HG03457 (cell line): ENCODE measurements at regions not wholly inside any gene's neighbourhood (a gene's known extent, or its start where the extent isn't known, plus 50 kb on each side); places are given as distances from the start of the nearest gene placed in this dataset.

ENCODE experiments used
- ATAC-seq: cut with Tn5 transposase; IDR thresholded peaks from one replicate; pipeline ENCODE4 v1.9.1; 2021; ENCODE audit warnings: moderate number of reproducible peaks; ENCODE audit not compliant: unreplicated experiment

DNA sequence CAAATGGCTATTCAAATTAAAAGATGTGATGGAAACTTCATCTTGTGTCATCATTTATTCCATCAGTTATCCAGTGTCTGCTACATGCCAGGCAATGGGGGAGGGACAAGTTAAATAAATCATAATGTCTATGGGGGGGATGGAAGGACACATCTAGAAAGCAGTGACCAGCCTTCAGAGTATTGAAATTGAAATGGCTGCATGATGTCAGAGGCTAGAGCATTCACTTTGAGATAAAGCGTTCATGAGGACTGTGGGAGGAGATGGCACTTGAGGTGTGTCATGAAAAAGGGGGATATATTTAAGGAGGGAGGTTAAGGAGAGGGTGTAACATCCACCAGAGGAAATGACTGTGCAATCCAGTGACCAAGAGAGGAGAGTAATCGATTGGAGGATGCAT is 50.6 kb downstream of the SLIT2 start:
- ATAC-seq: no peak

DNA sequence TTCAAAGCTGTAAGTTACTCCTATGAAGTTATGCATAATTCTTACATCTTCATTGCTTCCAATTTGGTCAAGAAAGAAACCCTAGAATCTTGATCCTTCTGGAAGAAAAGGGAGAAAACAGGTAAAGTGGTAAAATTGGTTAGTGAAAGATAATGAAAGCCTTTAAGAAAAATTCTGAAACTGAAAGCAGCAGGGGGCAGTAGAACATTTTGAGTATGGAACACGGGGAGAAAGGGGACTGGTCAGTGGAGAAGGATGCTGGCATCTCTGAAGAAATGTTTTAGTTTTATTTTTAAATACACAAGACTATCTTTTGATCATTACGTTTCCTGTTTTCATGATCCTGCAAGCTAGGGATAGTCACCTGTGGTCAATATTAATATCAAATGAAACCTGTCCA is 54.3 kb downstream of the SLIT2 start:
- ATAC-seq: no peak

DNA sequence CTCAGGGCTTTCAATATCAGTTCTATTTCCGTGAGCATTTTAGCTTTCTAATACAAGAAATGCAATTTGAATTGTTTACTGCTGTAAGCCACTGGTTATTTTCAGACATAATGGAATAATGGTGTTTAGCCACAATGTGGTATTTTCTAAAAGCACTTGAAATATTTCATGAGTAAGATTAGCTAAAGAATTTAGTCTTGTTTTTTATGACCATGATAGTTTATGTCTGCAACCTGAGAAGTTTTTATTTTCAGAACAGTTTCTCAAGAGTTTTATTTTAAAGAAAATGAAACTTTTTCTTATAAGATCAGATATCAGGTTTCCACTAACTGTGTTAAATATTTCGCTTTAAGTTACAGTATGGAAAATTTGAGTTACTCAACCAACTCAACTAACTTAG is 60.2 kb downstream of the SLIT2 start:
- ATAC-seq: no peak

DNA sequence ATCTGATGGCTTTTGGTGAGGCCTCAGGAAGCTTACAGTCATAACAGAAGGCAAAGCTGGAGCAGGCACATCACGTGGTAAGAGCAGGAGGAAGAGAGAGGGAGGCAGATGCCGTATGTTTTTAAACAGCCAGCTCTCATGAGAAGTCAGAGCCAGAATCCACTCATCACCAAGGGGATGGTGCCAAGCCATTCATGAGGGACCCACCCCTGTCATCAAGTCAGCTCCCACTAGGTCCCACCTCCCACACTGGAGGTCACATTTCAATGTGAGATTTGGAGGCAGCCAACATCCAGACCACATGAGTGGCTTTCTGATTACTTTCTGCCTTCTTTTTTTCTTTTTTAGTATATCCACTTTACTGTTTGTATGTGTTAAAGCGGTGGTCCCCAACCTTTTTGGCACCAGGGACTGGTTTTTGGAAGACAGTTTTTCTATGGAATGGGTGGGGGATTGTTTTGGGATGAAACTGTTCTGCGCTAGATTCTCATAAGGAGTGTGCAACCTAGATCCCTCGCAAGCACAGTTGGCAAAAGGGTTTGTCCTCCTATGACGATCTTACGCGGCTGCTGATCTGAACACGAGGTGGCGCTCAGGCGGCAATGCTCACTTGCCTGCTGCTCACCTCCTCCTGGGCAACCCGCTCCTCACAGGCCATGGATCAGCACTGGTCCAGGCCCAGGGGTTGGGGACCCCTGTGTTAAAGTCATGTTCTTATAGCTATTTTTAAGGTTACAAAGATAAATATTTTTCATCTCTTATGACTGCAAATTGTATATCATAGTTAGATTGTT is 61.7 kb downstream of the SLIT2 start:
- no peak for ATAC-seq

DNA sequence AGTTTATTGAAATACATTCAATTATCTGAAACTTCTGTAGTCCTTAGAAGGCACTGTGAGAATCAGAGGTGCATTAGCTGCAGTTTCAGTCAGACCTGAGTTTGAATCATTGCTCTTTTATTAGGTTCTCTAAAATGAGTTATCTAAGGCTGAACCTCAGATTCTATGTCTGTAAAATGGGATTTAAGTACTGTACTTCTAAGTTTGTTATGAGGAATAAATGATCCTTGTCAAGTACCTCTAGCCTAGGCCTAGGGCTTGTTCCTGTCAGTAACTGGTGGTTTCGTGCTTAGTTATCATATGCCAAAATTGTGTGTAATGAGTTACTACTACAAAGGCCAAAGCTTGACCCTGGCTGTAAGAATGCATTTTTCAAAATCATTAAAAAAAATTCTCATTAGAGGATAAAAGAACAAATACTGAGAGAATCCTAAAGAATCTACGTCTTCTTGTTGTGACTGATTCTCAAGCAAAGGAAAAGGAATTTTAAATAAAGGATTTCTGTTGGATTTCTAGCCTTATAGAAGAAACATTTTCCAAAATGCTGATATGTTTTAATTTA is 65.8 kb downstream of the SLIT2 start:
- ATAC-seq: no peak

DNA sequence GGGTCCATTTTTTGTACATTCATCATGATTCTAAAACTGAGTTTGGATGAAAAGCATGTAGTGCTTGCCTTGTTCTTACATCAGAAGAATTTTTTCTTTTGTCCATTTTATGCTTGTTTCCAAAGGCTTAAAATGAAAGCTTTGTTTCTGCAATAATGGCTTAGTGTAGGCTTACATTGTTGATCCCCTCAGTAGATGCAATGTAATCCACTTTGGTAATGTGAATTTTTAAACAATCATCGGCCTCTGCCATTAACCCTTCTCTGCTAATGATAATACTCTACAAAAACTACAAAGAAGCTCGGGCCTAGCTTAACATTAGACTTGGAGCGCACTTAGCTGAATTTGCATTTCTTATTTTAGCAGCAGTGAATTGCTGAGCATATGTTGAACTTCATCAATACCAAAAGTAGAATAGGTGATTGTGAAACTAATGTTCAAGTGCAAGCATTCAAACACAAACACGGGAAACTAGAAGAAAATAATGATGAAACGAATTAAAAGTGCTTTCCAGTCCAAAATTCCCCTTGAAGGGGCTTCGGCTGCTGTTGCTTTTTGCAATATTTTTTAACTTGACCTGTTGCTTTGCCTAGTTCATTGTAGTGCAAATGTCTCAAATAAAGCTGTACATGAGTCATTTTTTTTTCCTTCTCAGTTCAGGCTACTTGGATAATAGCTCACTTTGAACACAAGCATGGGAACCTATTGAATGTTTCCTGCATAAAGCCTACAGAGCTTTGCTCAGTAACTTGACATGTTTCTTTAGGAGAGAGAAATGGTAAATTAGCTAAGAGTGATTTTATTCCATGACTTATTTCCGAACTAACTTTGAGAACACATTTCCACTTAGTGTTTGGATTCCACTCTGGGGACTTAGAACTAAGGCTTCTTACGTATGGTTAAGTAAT is 66.5 kb downstream of the SLIT2 start:
- no peak for ATAC-seq

DNA sequence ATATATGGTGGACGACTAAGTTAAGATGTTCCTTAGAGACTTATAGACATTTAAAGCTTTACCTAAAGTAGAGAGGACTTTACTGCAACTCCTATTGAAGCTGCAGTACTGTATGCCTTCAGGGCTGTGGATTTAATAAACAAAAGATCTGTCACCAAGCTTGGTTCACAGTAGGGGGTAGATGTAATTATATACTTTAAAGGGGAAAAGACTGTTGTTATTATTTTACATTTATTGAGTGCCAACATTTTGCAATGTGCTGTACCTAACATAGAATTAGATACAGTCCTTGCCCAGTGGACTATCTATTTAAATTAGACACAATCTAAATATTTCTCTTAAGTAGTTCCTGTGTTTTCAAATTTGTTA is 67.2 kb downstream of the SLIT2 start:
- no peak for ATAC-seq

DNA sequence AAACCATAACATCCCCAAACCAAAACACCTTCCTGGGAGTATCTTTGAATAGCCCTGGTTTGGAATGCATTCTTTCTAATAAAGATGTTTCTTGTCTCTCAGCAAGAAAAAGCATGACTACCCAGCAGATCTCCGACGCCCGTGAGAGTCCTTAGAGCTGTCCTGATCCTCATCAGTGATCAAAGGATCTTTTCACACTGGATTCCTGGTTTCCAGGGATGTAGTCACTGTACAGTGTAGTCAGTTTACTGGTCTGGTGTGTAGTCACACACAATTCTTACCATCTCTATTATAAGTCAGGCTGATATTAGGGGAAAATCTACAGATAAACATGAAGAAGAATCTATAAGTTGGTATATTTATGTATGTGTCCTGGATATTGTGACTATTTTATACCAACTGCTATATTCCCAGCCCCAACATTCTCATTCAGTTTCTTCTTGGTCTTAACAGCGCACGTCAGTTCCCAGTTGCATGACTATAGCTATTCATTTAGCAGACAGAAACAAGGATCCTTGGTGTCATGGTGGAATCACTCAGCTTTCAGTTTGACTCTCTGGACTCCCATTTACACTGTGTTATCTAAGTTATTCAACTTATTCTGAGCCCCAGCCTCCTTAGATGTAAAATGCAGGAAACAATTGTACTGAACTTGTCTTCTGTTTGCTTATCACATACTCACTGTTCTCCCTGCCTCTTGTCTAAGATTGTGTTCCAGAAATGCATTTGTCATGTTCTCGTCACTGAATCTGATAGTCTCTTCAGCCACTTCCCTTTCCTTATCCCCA is 68.3 kb downstream of the SLIT2 start:
- no peak for ATAC-seq

DNA sequence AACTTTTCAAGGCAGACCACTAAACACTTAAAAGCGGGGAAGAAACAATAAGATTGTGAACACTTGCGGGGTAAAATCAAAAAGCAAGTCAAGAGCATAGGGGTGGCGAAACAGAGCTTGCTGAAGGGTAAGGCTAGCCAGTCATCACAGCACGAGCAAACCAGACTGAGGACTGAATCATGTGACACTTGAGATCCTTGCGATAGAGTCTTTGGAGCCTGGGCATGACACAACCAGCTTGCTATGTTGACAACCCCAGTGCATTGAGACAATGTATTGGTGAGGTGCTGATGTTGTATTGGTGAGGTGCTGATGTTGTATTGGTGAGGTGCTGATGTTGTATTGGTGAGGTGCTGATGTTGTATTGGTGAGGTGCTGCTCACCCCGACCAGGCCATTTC is 72.3 kb downstream of the SLIT2 start:
- ATAC-seq: no peak

DNA sequence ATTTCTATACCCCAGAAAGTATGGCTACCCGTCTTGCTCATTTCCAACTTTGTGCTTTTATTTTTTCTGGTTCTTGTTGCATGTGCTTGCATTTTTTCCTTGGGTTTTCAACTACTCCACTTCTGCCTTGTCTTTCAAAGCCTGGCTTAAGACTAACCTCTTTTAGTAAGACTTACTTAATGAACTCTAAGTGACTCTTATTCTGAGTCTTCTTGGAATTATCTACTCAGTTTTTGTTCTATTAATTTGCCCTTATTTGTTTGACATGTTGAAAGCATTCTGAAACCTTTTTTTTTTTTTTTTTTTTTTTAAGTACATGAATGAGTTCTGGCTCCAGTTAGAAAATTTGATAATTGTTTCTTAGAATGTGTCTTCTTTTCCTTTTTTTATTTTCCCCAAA is 74.8 kb downstream of the SLIT2 start:
- ATAC-seq: no peak

DNA sequence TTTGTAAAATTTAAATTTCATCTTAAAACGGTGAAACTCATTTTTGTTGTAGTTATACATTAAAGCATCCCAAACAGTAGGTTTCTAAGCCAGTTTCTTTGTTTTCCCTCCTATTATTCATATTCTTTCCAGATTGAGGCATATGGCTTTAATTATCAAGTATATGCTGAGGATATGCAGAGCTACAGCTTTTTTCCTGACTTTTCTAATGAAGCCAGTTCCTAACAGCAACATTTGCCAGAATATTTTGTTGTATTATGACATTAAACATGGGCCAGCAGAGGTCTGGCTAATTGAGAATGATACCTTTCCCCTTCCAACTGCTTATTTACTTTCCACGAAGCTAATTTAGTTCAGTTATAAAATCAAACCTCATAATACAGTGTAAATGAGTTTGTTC is 75.3 kb downstream of the SLIT2 start:
- ATAC-seq: no peak

DNA sequence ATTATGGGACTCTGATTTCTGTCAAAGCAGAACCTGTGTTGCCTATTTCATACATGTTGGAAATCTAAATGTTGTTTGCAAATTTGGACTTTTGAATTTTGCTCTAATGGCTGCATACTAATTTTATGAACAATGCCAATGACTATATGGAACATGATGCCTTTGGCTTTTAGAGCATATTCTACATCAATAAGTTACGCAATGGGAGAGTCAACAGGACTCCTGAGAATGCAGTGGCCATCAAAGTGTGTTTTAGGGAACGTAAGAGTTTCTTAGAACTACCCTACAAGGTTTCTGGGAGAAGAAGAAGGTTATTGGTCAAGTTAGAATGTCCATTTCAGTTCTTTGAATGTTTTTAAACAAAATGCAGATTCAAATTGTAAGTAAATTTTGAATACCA is 76.1 kb downstream of the SLIT2 start:
- ATAC-seq: no peak

DNA sequence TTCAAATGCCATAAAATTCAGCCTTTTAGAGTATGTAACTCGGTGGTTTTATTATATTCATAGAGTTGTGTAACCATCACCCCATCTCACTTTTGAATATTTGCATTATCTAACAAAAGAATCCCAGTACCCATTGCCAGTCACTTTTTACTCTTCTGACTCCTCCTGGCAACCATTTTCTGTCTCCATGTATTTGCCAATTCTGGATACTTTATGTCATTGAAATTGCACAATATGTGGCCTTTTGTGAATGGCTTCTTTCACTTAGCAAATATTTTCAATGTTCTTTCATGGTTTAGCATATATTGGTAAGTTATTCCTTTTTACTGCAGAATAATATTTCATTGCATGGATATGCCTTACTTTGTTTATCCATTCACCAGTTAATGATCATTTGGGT is 79.9 kb downstream of the SLIT2 start:
- no peak for ATAC-seq

DNA sequence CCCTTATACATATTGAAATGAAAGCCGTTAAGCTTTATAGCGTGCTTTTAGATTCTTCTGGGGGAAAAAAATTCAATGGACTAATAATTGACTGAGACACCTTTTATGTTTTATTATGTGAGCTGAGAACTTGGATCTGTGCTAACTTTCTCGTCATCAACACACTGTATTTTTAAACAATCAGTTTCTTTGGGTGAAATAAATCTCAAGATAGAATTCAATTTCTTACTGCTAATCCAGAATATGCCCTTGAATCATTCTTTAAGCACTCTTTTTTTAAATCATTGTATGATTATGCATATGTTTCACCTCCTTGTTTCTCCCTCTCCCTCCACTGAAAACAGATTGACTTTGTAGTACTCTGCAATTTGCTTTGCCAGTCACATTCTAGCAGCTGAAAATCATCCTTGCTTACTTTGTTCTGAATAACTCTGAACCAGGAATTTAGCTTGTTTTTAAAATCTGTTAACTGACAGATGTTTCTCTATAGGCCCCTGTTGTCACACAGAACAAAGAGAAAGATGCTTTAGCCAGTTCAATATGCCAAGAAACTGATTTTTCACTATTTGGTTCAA is 81.5 kb downstream of the SLIT2 start:
- no peak for ATAC-seq

DNA sequence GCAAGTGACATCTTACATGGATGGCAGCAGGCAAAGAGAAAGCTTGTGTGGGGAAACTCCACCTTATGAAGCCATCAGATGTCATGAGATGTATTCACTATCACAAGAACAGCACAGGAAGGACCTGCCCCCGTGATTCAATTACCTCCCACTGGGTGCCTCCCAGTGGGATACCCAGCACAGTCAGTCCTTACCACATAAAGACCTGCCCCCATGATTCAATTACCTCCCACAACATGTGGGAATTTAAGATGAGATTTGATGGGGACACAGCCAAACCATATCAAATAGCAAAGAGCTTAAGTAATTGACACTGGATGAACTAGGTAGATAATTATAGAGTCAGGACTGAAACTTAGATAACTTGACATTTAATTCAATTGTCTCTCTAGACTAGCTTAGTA is 85.6 kb downstream of the SLIT2 start:
- ATAC-seq: no peak

DNA sequence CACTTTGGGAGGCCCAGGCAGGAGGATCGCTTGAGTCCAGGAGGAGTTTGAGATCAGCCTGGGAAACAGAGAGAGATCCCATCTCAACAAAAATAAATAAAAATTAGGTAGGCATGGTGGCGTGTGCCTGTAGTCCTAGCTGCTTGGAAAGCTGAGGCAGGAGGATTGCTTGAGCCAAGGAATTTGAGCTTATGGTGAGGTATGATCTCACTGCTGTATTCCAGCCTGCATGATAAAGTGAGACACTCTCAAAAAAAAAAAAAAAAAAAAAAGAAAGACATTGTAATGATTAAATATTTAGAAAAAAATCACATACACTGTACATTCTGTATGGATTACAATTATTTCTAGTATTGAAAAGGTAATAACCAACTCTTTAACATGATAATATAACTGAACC is 87.1 kb downstream of the SLIT2 start:
- ATAC-seq: no peak

DNA sequence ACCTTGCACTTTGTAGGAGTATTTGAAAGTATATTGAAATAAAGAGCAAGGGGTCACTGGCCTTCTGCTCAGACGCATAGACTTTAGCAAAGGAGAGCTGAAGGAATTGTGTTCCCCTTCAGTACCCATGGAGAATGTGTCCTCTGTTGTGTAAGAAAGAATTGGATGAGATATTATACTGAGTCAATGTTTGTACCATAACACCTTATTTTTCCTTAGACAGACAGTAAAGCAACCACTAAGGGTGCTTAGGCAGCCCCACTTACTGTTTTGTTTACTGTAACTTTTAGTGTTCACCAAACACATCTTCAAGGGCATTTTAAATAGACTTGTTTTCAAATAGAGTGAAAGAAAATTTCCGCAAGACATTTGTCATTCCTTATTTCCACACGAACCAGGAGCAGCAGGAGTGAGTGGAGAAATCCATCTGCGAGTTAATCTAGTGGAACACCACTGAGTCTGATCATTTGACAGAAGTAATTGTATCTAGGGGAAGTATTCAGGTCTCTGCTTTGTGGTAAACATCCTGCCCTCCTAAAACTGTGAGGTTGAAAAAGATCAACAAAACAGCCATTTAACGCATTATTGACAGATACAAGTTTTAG is 89.5 kb downstream of the SLIT2 start:
- ATAC-seq: no peak

DNA sequence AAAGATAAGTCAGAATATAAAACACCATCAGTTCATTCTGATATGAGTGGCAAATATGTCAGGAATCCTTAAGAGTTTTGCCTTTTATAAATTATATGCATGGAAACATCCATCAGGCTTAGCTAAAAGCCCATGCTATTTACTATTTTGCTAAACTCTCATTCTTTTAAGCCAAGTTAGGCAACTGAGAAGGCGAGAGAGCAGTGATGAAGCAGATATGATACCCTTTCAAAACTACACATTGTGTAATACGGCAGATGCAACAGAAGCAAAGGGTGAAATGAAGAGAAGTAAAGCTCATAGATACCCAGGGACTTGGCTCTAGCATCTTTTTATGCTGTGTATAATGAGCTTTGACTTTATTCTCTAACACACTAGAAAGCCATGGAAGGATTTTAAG is 95.8 kb downstream of the SLIT2 start:
- ATAC-seq: no peak

DNA sequence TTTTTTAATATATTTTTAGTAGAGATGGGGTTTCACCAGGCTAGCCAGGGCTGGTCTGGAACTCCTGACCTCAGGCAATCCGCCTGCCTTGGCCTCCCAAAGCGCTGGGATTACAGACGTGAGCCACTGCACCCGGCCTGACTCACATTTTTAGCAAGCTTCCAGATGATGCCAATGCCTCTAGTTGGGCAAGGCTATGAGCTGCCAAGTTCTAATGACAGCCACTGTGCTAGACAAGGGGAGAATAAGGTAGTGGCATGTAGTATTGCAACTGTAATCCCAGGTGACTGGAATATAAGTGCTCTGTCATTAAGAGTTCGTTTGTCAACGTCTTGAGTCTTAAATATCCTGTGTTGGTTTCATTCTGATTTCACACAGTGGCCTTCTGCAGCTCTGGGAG is 96.7 kb downstream of the SLIT2 start:
- ATAC-seq: no peak

DNA sequence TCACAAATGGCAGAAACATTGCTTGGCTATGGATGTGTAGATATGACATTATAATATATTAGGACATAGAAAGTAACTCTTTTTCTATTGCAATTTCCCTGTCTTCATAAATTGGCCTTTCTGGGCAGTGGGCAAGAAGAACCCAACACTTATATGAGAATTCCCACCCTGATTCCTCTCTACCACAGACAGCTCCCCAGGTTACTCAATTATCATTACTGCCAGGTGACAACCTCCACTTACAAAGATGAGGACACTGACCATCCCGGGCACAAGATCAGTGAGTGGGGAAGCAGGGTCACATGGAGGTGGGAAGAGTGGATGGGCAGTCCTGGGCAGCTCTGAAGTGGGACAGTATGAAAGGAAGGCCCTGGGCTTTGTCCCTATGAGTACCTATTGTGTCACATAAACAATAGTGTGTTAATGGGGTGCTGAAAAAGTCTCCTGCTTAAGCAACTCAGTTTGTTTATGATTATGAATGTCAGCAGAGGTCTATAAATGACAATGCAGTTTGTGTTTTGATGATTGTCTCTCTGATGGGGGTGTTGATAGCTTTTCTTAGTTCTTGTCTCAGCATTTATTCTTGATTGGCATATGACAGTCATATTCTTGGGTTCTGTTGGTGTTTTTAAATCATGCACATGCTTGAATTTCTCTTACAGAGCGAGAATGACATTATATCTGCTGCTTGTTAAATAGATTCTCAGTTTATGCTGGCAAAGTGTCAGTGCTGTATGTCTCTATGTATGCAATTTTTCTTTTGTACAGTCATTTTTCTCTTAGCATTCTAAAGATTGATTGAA is 99.9 kb downstream of the SLIT2 start:
- no peak for ATAC-seq
